LHCN-M2 (cell line): ENCODE measurements at regions not wholly inside any gene's neighbourhood (a gene's known extent, or its start where the extent isn't known, plus 50 kb on each side); places are given as distances from the start of the nearest gene placed in this dataset.
A peak's percentile ranks its signal among the peaks of the same experiment; 100 is the strongest.
"Not testable (repeated sequence)": the region's sequence is repeated elsewhere in the genome, so short reads cannot be mapped to it uniquely, and the experiment has no call there.

Experiments
- DNase-seq: peaks from one replicate; pipeline ENCODE4 v3.0.0-alpha.2; 2012; ENCODE audit warnings: low read depth

- no peak for DNase-seq
These were observed 145.3 kb upstream of the ZNF521 start for GRCh38 chr18:25497151-25497794.

- no peak for DNase-seq
These were observed 144.6 kb upstream of the ZNF521 start for GRCh38 chr18:25496544-25496943.

GRCh38 chr18:25495606-25496005 is 143.6 kb upstream of the ZNF521 start:
- no peak for DNase-seq

GRCh38 chr18:25494888-25495287 is 142.9 kb upstream of the ZNF521 start:
- no peak for DNase-seq

- DNase-seq: no peak
These were observed 141.4 kb upstream of the ZNF521 start for GRCh38 chr18:25493401-25493800.

GRCh38 chr18:25490316-25490715 is 138.3 kb upstream of the ZNF521 start:
- no peak for DNase-seq

GRCh38 chr18:25473008-25473407 is 121.0 kb upstream of the ZNF521 start:
- DNase-seq: no peak

GRCh38 chr18:25470756-25471524 is 119.0 kb upstream of the ZNF521 start:
- DNase-seq: not testable (repeated sequence)

- DNase-seq: no peak
These were observed 118.1 kb upstream of the ZNF521 start for GRCh38 chr18:25470062-25470461.

GRCh38 chr18:25469489-25469888 is 117.5 kb upstream of the ZNF521 start:
- DNase-seq: no peak

GRCh38 chr18:25467226-25467987 is 115.4 kb upstream of the ZNF521 start:
- DNase-seq: peak; percentile 96

GRCh38 chr18:25465152-25465732 is 113.3 kb upstream of the ZNF521 start:
- DNase-seq: no peak

GRCh38 chr18:25464227-25464626 is 112.3 kb upstream of the ZNF521 start:
- peak; percentile 53 for DNase-seq

- DNase-seq: no peak
These were observed 111.8 kb upstream of the ZNF521 start for GRCh38 chr18:25463726-25464125.

- no peak for DNase-seq
These were observed 107.8 kb upstream of the ZNF521 start for GRCh38 chr18:25459814-25460213.

- DNase-seq: peak; percentile 79
These were observed 105.6 kb upstream of the ZNF521 start for GRCh38 chr18:25457601-25458000.

GRCh38 chr18:25457126-25457525 is 105.2 kb upstream of the ZNF521 start:
- no peak for DNase-seq

GRCh38 chr18:25456334-25457010 is 104.5 kb upstream of the ZNF521 start:
- DNase-seq: no peak

- DNase-seq: no peak
These were observed 103.7 kb upstream of the ZNF521 start for GRCh38 chr18:25455646-25456045.

- DNase-seq: no peak
These were observed 103.2 kb upstream of the ZNF521 start for GRCh38 chr18:25455159-25455558.

GRCh38 chr18:25454730-25455129 is 102.8 kb upstream of the ZNF521 start:
- DNase-seq: no peak

GRCh38 chr18:25454270-25454659 is 102.3 kb upstream of the ZNF521 start:
- DNase-seq: no peak
